Fibroblast of skin of back (primary cell): ENCODE measurements at regions not wholly inside any gene's neighbourhood (a gene's known extent, or its start where the extent isn't known, plus 50 kb on each side); places are given as distances from the start of the nearest gene placed in this dataset.

Experiments
- DNase-seq: peaks from one replicate; pipeline ENCODE4 v3.0.0-alpha.2; 2013

DNA sequence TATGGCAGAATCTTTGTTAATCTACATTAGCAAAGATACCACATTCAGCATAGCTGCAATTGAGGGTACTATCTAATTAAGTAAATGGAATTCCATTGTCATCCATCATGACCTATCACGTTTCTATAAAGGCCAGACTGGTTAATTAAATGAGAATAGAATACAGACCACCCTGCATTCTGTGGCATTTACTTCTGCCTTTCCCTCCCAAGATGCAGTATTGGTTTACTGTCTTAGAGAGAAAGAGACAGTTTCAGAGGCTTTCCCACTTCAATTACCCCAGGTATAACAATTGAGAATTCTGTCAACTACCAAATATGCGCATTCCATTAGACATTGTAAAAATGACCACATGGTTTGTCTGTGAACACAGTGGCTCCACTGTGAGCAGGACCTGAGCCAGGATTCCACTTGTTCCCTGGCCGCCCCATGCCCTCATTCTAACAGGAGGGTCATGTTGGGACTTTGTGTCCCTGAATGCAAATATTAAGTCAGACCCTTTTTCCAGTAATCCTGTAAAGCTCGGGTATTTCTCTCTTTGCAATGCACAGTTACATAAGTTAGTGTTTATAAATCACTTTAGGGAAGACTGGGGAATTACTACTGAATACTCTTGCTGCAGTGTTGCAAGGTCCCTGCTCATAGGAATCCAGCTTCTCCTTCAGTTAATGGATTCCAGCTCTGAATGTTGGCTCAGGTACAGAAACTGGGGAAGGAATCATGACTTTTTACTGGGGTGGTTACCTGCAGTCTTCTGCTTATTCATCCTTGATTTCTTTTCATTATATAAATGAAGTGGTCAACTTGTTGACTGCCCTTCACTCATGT, 261.0 kb downstream of the PDGFC start:
- DNase-seq: no peak

DNA sequence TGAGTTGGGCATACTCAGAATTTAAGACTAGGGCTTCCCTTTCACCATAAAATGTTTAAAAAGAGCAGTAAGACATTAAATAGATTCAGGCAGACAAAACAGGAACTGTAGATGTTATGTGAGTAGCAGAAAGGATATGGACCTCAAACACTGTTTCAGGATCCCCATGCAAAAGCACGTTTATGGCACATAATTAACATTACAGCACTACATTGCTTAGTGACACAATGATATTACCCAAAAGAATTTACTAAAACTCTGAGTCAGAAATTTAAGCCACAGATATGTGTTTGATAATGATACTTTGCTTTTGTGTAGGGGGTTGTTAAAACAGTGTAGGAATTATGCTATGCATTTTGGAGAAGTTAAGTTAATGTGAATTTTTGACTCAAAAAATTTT, 266.3 kb downstream of the PDGFC start:
- peak; percentile 84 for DNase-seq

DNA sequence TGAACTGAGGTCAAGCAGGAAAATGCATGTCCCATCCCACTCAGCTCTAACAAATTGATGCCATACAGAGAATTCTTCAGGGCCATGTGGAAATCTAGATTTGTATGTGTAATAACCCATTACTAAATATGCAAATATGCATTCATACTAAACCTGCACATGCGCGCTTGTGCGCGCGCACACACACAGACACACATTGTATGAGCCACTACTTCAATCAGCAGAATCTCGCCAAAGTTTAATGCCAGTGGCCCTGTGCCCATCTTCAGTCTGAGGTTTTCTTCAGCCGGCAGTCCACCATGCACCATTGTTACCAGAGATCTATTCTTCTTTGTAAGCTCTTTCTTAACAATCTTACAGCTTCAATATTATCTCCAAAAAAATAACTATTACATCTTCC, 276.4 kb downstream of the PDGFC start:
- DNase-seq: no peak

DNA sequence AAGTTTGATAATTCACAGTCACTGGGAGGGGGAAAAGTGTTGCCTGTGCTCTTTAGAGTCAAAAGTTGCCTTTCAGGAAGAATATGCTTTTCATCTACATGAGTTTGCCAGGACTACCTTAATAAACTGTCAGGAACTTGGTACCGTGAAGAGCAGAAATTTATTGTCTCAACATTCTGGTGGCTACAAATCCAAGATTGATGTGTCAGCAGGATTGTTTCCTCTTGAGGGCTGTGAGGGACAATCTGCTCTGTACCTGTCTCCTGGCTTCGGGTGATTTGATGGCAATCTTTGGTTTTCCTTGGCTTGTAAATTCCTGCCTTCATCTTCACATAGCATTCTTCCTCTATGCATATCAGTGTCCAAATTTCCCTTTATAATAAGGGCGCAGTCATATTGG, 277.2 kb downstream of the PDGFC start:
- no peak for DNase-seq

DNA sequence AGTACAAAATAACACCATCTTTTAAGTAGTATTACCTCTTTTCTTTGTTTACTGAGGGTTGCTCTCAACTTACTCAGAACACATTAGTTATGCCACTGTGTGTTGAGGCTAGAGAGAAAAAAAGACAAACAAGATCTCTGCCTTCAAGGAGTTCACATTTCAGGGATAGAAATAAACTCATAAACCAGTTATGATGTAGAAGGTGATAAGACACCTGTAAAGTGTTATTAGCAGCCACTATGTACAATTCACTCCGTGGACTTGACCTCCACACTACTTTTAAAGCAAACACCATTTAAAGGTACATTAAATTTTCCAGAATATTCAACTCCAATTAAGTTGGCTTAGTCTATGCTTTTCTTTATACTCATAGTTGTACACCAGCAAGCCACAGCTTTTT, 278.0 kb downstream of the PDGFC start:
- no peak for DNase-seq

DNA sequence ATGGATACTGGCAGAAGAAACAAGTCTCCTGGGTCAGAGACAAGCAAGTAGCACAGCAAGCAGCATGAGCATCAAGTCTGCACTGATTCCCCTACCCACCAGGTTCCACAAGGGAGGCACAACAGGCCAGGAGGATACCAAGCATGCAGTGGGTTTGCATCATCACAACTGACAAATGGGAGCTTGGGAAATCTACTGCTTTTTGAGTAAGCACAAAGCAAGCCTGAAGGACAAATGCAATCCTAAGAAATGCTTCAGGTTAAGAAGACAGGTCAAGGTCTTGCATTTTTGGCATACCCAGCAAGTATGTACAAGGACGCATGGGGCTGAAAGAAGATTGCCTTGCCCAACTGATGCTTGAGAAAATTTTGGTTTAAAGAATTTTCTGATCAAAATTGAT, 279.6 kb downstream of the PDGFC start:
- no peak for DNase-seq

DNA sequence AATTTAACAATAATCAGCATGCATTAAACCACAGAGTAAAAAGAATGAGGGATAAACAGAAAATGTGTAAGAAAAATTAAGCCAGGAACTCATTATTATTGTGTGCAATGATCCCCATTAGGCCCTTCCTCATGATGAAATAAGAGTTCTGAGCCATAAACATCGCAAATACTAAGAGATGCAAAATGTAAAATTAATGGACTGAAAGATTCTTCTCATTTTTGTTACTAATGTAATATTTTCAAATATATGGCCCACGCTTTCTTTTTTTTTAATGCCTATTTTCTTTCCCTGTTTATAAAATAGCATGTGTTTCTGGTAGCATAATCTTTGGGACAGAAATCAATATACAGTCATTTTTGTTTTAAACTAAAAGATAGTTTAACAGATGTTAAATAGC, 281.0 kb downstream of the PDGFC start:
- no peak for DNase-seq

DNA sequence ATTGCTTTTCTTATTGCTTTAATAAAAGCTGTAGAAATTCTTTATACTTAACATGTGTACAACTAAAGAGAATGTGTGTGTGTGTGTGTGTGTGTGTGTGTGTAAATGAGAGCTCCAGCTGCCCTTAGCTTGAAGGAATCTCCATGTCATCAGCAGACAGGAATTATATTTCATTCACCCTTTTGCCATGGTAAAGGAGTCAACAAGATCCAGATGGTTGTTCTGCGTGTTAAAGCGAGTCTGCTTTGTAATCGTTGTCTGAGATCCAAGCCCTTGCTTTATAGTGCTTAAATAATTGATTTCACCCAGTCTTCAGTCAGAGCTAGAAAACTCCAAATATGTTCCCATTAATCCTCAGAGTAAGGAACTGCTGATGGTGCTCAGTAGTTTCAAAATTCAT, 285.5 kb downstream of the PDGFC start:
- peak; percentile 84 for DNase-seq

DNA sequence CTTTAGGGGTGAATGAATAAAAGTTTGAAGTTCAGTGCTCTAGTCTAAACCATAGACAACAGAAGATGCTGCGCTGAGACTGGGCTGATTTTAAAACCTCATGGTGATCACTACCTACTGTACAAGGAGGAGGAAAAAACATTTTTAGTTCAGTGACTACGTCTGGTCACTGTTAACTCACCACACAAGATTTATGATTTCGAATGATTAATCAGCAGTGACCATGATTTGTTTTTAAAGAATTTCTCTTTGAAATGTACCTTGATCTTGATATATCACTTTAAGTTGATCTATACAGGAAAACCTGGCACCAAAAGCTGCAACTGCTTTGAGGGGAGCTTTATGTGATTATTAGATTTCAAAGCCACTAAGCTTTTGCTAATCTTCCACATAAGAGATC, 286.3 kb downstream of the PDGFC start:
- no peak for DNase-seq

DNA sequence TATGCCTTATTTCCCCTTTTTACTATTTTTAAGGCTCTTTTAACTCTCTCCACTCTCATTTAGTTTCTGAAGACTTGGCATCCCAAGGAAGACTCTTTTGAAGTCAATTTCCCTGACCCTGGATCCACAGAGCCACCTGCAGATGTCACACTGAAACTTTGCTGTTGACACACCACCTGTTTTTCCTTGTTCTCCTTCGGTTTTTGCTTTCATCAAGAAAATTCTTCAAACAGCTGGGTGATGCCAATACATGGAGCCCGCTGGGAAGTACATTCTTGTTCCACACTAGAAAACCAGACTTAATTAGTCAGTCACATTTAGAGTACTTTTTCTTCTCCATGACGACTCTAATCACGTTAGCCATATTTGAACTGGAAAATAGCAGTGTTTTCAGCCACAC, 293.9 kb downstream of the PDGFC start:
- DNase-seq: no peak

DNA sequence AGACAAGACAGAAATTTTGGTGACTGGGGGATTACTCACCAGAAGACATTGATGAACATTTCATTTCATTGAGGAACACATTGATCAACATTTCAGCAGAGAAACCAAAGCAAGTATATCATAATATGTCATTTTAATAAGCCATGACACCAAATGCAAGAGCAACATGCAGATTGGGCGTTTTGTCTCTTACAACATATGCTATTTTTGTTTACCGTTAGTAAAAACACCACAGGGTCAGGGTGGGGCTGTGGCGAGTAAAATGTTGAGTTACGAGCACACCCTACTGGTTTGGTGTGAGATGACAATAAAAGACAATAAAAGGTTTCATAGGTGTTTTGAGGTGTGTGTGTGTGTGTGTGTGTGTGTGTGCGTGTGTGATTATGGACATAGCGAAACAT, 294.5 kb downstream of the PDGFC start:
- peak; percentile 24 for DNase-seq

DNA sequence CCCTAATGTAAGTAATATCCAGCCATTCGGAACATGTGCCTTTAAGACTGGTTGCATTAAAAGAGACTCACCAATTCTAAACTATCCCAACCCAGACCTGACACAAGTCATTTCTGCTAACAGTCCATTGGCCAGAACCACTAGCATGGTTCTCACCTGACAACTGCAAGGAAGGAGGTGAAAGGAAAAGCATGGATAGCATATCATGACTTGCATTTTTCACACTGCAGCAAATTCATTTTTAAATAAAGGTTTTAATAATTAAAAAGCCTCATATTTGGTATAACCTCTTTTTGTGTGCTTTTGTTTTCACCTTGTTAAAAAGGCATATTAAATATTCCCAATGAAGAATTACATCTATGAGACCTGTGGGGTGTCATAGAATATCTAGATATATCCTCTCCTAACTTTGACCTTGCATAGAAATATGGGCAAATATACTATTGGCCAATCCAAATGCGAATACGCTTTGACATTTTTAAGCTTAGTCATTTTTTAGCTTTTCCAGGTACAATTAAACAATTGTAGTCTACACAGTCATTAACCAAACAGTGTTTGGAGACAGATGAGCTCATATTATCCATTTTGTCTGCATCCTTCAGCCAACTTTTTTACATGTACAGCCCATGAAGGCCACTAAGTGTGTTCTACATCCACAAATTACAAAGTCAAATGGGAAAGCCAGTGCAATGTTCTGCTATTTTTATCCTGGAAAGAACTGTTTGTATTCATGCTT, 295.3 kb downstream of the PDGFC start:
- DNase-seq: no peak

DNA sequence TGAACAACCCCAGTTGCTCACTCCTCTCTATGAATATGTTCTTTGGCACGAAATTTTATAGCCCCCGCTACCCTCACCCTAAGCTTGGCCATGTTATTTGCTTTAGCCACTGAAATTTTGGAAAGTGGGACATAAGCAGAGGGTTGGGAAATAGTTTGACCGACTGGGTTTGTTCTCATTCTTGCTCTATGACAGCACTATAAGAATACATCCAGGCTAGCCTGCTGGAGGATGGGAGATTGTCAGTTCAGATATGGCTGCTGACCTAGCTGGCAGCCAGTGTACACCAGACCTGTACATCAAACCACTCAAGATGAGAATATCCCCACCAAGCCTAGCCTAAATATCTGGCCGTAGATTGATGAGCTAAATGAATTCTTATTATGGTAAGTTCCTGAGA, 298.1 kb downstream of the PDGFC start:
- no peak for DNase-seq

DNA sequence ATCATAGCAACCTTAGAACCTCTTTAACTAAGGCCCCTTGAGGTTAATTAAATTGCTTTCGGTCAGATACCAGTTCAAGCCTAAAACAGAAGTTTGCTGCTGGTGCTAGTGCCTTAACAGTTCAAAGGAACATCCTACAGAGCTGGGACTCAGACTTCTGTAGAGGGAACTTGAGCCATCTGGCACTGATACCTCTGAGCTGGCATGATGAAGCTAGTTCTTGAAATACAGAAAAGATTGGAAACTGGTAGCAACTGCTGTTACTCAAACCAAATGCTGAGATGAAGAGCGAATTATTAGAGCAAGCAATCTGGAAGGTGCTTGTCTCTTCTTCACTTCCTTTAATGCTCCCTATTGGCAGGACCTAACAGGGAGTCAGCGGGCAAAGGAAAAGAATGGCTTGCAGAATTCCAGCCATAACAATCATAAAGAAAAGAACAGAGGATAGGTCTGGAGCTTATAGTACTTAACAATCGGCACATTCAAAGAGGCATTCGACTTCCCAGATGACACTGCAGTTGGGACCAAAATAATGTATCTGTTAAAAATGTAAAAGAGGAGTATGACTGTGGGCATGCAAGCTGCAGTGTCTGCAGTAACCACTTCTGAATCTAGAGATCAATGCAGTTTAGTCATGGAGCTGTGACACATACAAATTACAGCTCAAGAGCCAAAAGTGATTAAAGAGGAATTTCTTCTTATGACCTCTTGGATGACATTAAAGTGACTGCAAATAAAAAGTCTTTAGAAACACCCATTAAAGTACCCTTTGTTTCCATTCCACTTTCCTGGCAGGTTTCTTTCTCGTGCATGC, 298.9 kb downstream of the PDGFC start:
- DNase-seq: peak; percentile 36

DNA sequence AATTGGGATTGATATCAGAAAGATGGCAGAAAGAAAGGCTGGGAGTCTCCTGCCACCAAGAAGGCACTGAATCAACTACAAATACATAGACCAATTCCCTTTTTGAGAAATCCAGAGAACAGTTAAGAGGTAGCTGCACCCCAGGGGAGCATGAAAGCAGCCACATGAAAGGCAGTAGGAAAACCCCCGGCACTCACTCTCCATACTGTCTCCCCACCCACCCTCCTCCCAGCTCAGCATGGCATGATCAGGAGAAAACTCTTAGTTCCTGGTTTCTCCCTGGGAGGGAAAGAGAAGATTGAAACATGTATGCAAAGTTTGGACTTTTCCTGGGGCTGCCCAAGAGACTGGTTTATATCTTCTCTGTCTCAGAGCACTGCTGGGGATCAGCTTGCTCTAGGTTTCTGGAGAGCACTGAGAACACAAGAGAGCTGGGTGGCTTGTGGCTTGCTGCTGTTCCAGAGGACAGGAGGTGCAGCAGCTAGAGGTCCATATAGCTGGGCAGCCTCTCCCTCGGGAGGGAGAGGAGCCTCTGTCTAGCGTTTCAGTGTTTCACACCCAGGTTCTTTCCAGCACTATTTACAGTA, 305.7 kb downstream of the PDGFC start:
- DNase-seq: no peak

DNA sequence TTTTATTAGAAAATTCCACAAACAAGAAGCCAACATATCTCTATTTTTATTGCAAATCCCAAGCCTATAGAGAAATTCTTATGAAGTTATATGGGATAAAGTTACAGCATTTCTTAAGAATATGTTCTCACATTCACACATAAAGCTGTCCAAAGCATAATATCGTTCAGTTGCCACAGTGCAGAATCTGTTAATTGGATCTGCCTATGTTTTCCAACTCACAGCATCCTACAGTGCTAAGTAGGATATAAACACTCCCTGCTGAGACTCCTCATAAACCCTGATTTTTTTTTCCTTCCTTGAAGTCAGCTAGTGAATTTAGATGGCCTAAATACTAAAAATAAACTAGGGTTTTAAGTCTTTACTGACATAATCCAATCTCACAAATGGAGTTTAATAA, 307.9 kb downstream of the PDGFC start:
- no peak for DNase-seq

DNA sequence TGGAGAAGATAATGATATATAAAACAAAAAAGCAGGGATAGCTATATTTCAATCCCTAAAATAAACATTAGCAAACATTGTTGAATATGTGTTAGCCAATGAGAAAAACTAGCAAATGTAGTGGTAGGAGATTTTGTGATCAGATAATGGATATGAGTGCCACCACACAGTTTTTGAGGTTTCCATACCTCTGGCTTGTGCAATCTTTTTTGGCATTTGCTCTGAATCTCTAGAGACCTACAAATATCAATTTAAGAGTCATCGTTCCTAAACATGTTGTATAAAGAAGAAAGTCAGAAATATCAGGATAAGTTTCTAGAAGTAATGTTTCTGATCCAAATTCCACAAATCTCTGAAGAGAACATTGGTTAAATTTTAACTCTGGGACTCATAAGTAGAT, 308.7 kb downstream of the PDGFC start:
- DNase-seq: no peak

DNA sequence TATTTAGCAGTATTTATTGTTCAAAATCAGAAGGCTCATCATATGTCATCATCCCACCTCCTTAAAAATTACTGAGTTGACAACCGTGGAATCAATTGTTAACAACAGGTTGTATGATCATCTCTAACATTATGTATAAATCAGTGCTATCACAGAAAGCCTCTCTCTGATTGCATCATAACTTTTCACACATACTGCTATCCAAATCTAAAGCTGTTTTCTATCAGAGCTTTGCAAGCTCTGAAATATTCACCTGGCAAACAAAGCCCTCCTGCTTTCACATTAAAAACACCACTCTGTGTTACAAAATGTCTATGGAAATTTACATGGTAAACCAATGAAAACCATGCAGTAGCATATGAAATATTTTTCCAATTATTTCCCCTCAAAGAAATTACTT, 310.0 kb downstream of the PDGFC start:
- no peak for DNase-seq

DNA sequence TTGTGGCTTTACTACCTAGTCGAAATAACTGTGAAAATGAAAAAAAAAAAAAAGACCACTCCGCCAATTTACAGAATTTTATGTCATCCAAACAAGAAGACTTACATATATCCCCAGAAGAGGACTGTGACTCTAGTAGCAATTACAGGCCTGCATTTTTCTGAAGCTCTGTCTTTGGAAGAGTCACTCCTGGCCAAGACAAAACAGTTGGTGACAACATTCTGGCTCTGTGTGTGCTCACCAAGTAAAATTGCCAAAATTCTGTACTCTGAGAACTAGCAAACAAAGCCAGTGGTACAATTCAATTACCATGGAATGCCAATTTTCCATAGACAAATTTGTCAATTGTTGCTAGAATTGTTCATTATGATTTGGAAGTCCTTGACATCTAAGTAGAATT, 311.1 kb downstream of the PDGFC start:
- DNase-seq: no peak

DNA sequence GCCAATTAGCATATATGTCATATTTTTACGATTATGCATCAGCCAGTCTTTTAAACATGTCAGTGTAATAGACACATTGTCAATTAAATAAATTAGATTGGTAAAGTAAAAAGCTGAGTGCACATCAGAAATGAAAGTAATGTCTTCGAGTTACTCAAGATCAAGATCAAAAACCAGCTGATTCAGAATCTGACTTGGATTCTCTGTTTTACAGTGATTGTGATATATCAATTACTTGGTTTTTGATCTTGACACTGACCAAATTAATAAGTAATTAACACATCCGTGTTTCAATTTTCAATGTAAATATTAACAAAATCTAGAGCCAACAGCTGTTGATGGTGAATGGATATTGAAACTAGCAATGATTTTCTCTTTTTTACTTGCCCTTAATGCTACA, 311.6 kb downstream of the PDGFC start:
- no peak for DNase-seq

DNA sequence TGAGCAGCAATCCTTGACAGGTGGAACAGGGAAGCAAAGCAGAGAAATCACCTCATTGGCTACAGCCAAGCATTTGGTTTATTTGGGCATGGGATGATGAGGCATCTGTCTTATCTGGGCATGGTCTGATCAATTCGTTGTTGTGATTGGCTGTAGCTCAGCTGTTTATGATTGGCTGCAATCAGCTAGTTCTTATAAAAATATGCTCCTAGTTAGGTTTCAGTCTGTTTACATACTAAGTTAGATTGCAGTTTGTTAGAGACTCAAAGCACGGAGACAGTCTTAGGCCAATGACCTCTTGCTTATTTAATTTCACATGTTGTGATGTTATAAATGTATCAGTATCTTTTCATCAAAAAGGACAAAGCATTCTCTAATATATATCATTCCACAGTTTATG, 312.0 kb downstream of the PDGFC start:
- DNase-seq: no peak

DNA sequence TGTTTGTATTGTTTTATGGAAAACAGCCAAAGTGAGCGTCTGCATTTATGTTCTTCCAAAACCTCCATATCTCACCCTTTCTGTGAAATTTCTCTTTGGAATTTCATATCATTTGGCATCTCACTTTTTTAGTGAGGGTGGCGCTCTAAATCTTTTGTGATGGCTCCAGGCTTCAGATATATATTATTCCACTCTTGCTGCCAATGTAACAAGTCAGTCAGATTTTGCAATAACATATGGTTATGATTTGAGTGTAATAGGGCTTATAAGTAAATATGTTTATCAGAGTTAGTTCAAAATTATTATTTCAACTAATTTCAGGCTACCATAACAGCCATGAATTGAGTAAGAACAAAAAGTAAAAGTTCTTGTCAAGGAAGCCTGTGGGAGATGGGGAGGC, 314.7 kb downstream of the PDGFC start:
- DNase-seq: no peak

DNA sequence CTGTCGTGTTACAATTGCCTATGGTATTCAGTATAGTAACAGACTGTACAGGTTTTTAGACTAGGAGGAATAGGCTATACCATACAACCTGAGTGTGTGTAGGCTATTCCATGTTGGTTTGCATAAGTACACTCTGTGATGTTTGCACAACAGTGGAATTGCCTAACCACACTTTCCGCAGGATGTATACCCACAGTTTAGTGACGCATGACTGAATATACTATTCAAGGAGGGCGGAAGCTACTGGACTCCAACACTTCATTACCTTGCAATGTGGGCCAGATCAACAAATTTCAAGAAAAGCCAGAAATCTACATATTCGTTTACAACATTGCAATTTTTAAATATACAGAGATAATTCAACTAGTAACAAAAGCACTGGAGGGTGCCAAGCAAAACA, 317.2 kb downstream of the PDGFC start:
- DNase-seq: no peak
